SIG-M5 (cell line): ENCODE measurements at regions not wholly inside any gene's neighbourhood (a gene's known extent, or its start where the extent isn't known, plus 50 kb on each side); places are given as distances from the start of the nearest gene placed in this dataset.
"Not testable (repeated sequence)": the region's sequence is repeated elsewhere in the genome, so short reads cannot be mapped to it uniquely, and the experiment has no call there.

ENCODE experiments used
- DNase-seq: peaks from one replicate; lab custom pipeline; 2025; lab: John Stamatoyannopoulos, UW

GRCh38 chr2:238600506-238601432 lies 174.0 kb downstream of the ASB1 start:
- no peak for DNase-seq

- DNase-seq = no peak
Measured at GRCh38 chr2:238601433-238602222, 174.9 kb downstream of the ASB1 start.

GRCh38 chr2:238602223-238602960 lies 175.7 kb downstream of the ASB1 start:
- no peak for DNase-seq

GRCh38 chr2:238603596-238603995 lies 176.9 kb downstream of the ASB1 start:
- DNase-seq = no peak

- DNase-seq = no peak
Measured at GRCh38 chr2:238606311-238606710, 179.6 kb downstream of the ASB1 start.

- no peak for DNase-seq
Measured at GRCh38 chr2:238613610-238614009, 186.9 kb downstream of the ASB1 start.

- no peak for DNase-seq
Measured at GRCh38 chr2:238614376-238614775, 187.6 kb downstream of the ASB1 start.

- DNase-seq = no peak
Measured at GRCh38 chr2:238615187-238615586, 188.5 kb downstream of the ASB1 start.

- DNase-seq = no peak
Measured at GRCh38 chr2:238616681-238617080, 190.0 kb downstream of the ASB1 start.

- not testable (repeated sequence) for DNase-seq
Measured at GRCh38 chr2:238618494-238619283, 192.0 kb downstream of the ASB1 start.

GRCh38 chr2:238627899-238628298 lies 201.2 kb downstream of the ASB1 start:
- DNase-seq = no peak

- no peak for DNase-seq
Measured at GRCh38 chr2:238629064-238629463, 202.3 kb downstream of the ASB1 start.

GRCh38 chr2:238631491-238632180 lies 204.9 kb downstream of the ASB1 start:
- no peak for DNase-seq

- DNase-seq = no peak
Measured at GRCh38 chr2:238632181-238633060, 205.7 kb downstream of the ASB1 start.

- no peak for DNase-seq
Measured at GRCh38 chr2:238633426-238634328, 206.9 kb downstream of the ASB1 start.

GRCh38 chr2:238634701-238635357 lies 208.1 kb downstream of the ASB1 start:
- no peak for DNase-seq

- DNase-seq = no peak
Measured at GRCh38 chr2:238635647-238636051, 208.9 kb downstream of the ASB1 start.
